ENCODE measurements at regions not wholly inside any gene's neighbourhood (a gene's known extent, or its start where the extent isn't known, plus 50 kb on each side); places are given as distances from the start of the nearest gene placed in this dataset.
"Not testable (repeated sequence)": the region's sequence is repeated elsewhere in the genome, so short reads cannot be mapped to it uniquely, and the experiment has no call there.

DNA sequence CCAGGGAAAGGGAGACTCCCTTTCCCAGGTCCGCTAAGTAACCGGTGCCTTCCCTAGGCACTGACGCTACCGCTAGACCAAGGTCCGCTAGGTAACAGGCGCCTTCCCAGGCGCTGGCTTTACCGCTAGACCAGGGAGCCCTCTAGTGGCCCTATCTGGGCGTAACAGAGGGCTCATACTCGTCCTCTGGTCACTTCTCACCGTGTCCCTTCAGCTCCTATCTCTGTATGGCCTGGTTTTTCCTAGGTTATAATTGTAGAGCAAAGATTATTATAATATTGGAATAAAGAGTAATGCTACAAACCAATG lies 921.3 kb upstream of the PCDH10 start (continued):
- TF ChIP-seq, protein P1, sequence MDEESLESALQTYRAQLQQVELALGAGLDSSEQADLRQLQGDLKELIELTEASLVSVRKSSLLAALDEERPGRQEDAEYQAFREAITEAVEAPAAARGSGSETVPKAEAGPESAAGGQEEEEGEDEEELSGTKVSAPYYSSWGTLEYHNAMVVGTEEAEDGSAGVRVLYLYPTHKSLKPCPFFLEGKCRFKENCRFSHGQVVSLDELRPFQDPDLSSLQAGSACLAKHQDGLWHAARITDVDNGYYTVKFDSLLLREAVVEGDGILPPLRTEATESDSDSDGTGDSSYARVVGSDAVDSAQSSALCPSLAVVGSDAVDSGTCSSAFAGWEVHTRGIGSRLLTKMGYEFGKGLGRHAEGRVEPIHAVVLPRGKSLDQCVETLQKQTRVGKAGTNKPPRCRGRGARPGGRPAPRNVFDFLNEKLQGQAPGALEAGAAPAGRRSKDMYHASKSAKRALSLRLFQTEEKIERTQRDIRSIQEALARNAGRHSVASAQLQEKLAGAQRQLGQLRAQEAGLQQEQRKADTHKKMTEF (CRISPR knock-in tag; IDR thresholded peaks at IDR 0.05) = 0 out of 2 replicates have a peak, but pooled peaks have one; percentile 28
- TF ChIP-seq SMAD1 (CRISPR knock-in tag; IDR thresholded peaks at IDR 0.05; ENCODE audit: borderline replicate concordance, low read depth) = peak; percentile 58; the same call in 1 of the 2 replicates
- 0 out of 2 replicates have a peak, but pooled peaks have one; percentile 22 for TF ChIP-seq TGIF2 (CRISPR knock-in tag; IDR thresholded peaks at IDR 0.05)
- TF ChIP-seq PITX1 (CRISPR knock-in tag; IDR thresholded peaks at IDR 0.05) = 0 out of 2 replicates have a peak, but pooled peaks have one; percentile 40
- TF ChIP-seq MAZ (IDR thresholded peaks at IDR 0.05; ENCODE audit: borderline replicate concordance, low read depth, low read length) = not testable (repeated sequence)
- TF ChIP-seq MAZ (CRISPR knock-in tag; IDR thresholded peaks at IDR 0.05; ENCODE audit: low read depth) = 0 out of 2 replicates have a peak, but pooled peaks have one; percentile 36
- TF ChIP-seq RXRB (CRISPR knock-in tag; IDR thresholded peaks at IDR 0.05; ENCODE audit: borderline replicate concordance) = peak; percentile 36; the same call in 1 of the 2 replicates
- TF ChIP-seq IRF2 (CRISPR knock-in tag; IDR thresholded peaks at IDR 0.05) = 0 out of 2 replicates have a peak, but pooled peaks have one; percentile 23
- peak; percentile 65 for TF ChIP-seq HNF4A (CRISPR knock-in tag; IDR thresholded peaks at IDR 0.05)
- peak; percentile 49; the same call in 1 of the 2 replicates for TF ChIP-seq ERF (CRISPR knock-in tag; IDR thresholded peaks at IDR 0.05)
- TF ChIP-seq KDM2A (CRISPR knock-in tag; IDR thresholded peaks at IDR 0.05; ENCODE audit: borderline replicate concordance, low read depth) = peak; percentile 78
- 0 out of 2 replicates have a peak, but pooled peaks have one; percentile 43 for TF ChIP-seq BORCS8-MEF2B (CRISPR knock-in tag; IDR thresholded peaks at IDR 0.05)
- TF ChIP-seq, protein P2, sequence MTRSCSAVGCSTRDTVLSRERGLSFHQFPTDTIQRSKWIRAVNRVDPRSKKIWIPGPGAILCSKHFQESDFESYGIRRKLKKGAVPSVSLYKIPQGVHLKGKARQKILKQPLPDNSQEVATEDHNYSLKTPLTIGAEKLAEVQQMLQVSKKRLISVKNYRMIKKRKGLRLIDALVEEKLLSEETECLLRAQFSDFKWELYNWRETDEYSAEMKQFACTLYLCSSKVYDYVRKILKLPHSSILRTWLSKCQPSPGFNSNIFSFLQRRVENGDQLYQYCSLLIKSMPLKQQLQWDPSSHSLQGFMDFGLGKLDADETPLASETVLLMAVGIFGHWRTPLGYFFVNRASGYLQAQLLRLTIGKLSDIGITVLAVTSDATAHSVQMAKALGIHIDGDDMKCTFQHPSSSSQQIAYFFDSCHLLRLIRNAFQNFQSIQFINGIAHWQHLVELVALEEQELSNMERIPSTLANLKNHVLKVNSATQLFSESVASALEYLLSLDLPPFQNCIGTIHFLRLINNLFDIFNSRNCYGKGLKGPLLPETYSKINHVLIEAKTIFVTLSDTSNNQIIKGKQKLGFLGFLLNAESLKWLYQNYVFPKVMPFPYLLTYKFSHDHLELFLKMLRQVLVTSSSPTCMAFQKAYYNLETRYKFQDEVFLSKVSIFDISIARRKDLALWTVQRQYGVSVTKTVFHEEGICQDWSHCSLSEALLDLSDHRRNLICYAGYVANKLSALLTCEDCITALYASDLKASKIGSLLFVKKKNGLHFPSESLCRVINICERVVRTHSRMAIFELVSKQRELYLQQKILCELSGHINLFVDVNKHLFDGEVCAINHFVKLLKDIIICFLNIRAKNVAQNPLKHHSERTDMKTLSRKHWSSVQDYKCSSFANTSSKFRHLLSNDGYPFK (CRISPR knock-in tag; IDR thresholded peaks at IDR 0.05; ENCODE audit: borderline replicate concordance) = 0 out of 2 replicates have a peak, but pooled peaks have one; percentile 24
- TF ChIP-seq SMC3 (IDR thresholded peaks at IDR 0.05; ENCODE audit: low read length) = peak; percentile 73
- TF ChIP-seq, protein P3, sequence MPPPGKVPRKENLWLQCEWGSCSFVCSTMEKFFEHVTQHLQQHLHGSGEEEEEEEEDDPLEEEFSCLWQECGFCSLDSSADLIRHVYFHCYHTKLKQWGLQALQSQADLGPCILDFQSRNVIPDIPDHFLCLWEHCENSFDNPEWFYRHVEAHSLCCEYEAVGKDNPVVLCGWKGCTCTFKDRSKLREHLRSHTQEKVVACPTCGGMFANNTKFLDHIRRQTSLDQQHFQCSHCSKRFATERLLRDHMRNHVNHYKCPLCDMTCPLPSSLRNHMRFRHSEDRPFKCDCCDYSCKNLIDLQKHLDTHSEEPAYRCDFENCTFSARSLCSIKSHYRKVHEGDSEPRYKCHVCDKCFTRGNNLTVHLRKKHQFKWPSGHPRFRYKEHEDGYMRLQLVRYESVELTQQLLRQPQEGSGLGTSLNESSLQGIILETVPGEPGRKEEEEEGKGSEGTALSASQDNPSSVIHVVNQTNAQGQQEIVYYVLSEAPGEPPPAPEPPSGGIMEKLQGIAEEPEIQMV (CRISPR knock-in tag; IDR thresholded peaks at IDR 0.05; ENCODE audit: low read depth) = peak; percentile 46; the same call in 1 of the 2 replicates
- TF ChIP-seq, protein P4, sequence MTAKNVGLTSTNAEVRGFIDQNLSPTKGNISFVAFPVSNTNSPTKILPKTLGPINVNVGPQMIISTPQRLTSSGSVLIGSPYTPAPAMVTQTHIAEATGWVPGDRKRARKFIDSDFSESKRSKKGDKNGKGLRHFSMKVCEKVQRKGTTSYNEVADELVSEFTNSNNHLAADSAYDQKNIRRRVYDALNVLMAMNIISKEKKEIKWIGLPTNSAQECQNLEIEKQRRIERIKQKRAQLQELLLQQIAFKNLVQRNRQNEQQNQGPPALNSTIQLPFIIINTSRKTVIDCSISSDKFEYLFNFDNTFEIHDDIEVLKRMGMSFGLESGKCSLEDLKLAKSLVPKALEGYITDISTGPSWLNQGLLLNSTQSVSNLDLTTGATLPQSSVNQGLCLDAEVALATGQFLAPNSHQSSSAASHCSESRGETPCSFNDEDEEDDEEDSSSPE (CRISPR knock-in tag; IDR thresholded peaks at IDR 0.05) = 0 out of 2 replicates have a peak, but pooled peaks have one; percentile 17
- TF ChIP-seq HMGXB4 (CRISPR knock-in tag; IDR thresholded peaks at IDR 0.05; ENCODE audit: borderline replicate concordance in 1 of 2, low read depth in 1 of 2) = peak; percentile 50 to 79; a peak in 3 of 4 replicates
- 0 out of 2 replicates have a peak, but pooled peaks have one; percentile 15 for TF ChIP-seq FOXA3 (CRISPR knock-in tag; IDR thresholded peaks at IDR 0.05)
- TF ChIP-seq, protein P5, sequence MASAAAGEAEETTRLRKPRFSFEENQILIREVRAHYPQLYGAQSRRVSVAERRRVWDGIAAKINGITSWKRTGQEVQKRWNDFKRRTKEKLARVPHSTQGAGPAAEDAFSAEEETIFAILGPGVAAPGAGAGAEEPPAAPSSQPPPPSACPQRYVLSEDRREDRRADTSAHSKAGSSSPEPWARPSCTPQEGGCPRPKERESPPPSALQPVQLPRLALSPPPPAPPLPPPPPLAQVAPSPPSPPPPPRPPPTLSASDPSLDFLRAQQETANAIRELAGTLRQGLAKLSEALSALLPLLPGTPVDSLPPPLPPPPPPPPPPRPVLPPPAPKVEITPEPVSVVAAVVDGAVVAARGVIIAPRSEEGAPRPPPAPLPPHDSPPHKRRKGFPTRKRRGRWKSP (CRISPR knock-in tag; IDR thresholded peaks at IDR 0.05) = peak; percentile 59; the same call in 1 of the 2 replicates

All from HepG2 (cell line).